HEK293T (cell line): ENCODE measurements at regions not wholly inside any gene's neighbourhood (a gene's known extent, or its start where the extent isn't known, plus 50 kb on each side); places are given as distances from the start of the nearest gene placed in this dataset.

Experiments used
- CTCF ChIA-PET: fragments of 350-600 bp; formaldehyde crosslinking; extraction: SDS; loops from one replicate; lab custom pipeline; 2021; ENCODE audit warnings: antibody characterized with exemption, inconsistent platforms; lab: Yijun Ruan, JAX
- POLR2A ChIA-PET: fragments of 350-600 bp; formaldehyde crosslinking; extraction: SDS; loops from one replicate; lab custom pipeline; 2020; ENCODE audit warnings: antibody characterized with exemption, inconsistent platforms; lab: Yijun Ruan, JAX
- DNase-seq: peaks from one replicate; pipeline ENCODE4 v3.0.0; 2012; ENCODE audit warnings: mixed read lengths; ENCODE audit errors: extremely low spot score
- ARNT ChIP-seq: fragments of 450-650 bp; IDR thresholded peaks from 2 replicates; pipeline ENCODE4 v1.6.1; 2017; ENCODE audit warnings: mild to moderate bottlenecking
- BHLHE40 ChIP-seq: fragments of 450-650 bp; IDR thresholded peaks from 2 replicates; pipeline ENCODE4 v1.6.1; 2016; ENCODE audit warnings: mild to moderate bottlenecking, moderate library complexity, borderline replicate concordance
- CTBP1 ChIP-seq: fragments of 450-650 bp; IDR thresholded peaks from 2 replicates; pipeline ENCODE4 v1.6.1; 2016; ENCODE audit warnings: borderline replicate concordance
- ELF4 ChIP-seq: fragments of 450-650 bp; IDR thresholded peaks from 2 replicates; pipeline ENCODE4 v1.6.1; 2017; ENCODE audit warnings: antibody characterized with exemption
- FOXA1 ChIP-seq: fragments of 450-650 bp; IDR thresholded peaks from 2 replicates; pipeline ENCODE4 v1.6.1; 2016; ENCODE audit warnings: mild to moderate bottlenecking
- FOXK2 ChIP-seq: fragments of 450-650 bp; IDR thresholded peaks from 2 replicates; pipeline ENCODE4 v1.6.1; 2016; ENCODE audit warnings: mild to moderate bottlenecking
- FOXM1 ChIP-seq: fragments of 450-650 bp; IDR thresholded peaks from 2 replicates; pipeline ENCODE4 v1.6.1; 2017; ENCODE audit warnings: mild to moderate bottlenecking, borderline replicate concordance
- HDGF ChIP-seq: fragments of 450-650 bp; IDR thresholded peaks from 2 replicates; pipeline ENCODE4 v1.6.1; 2017; ENCODE audit warnings: antibody characterized with exemption, borderline replicate concordance
- L3MBTL2 ChIP-seq: fragments of 450-650 bp; conservative IDR thresholded peaks from 2 replicates; pipeline ENCODE4 v1.6.1; 2016; ENCODE audit warnings: mild to moderate bottlenecking
- LEF1 ChIP-seq: fragments of 450-650 bp; IDR thresholded peaks from 2 replicates; pipeline ENCODE4 v1.6.1; 2017; ENCODE audit warnings: mild to moderate bottlenecking, borderline replicate concordance
- NFRKB ChIP-seq: fragments of 450-650 bp; IDR thresholded peaks from 2 replicates; pipeline ENCODE4 v1.6.1; 2016; ENCODE audit warnings: mild to moderate bottlenecking, moderate library complexity
- PKNOX1 ChIP-seq: fragments of 450-650 bp; IDR thresholded peaks from 2 replicates; pipeline ENCODE4 v1.6.1; 2016
- SP1 ChIP-seq: fragments of 450-650 bp; IDR thresholded peaks from 2 replicates; pipeline ENCODE4 v1.6.1; 2017
- SUZ12 ChIP-seq: fragments of 450-650 bp; IDR thresholded peaks from 2 replicates; pipeline ENCODE4 v1.6.1; 2016; ENCODE audit warnings: mild to moderate bottlenecking
- TARDBP ChIP-seq: fragments of 450-650 bp; IDR thresholded peaks from 2 replicates; pipeline ENCODE4 v1.6.1; 2016
- ZNF384 ChIP-seq: fragments of 450-650 bp; IDR thresholded peaks from 2 replicates; pipeline ENCODE4 v1.6.1; 2016

GRCh38 chr13:71312923-71313322 lies 554.1 kb downstream of the DACH1 start:
- no peak for TF ChIP-seq PKNOX1
- TF ChIP-seq ELF4: no peak
- no peak for TF ChIP-seq SUZ12
- no peak for TF ChIP-seq FOXM1
- no peak for TF ChIP-seq BHLHE40
- no peak for TF ChIP-seq SP1
- no peak for TF ChIP-seq FOXA1
- TF ChIP-seq ARNT: no peak
- CTCF ChIA-PET: interaction anchor here (1.3 kb wide), 1 partner anchor 13 kb away, joined by 4 read pairs; no protein-coding TSS in a partner anchor
- DNase-seq: no peak
- POLR2A ChIA-PET: no interaction called here

- ChIA-PET CTCF (no interaction called here), POLR2A (no interaction called here)
- TF ChIP-seq FOXK2: no peak
- TF ChIP-seq LEF1: no peak
- TF ChIP-seq ARNT: no peak
- TF ChIP-seq TARDBP: no peak
- TF ChIP-seq ELF4: no peak
- no peak for TF ChIP-seq PKNOX1
- no peak for TF ChIP-seq SP1
- no peak for TF ChIP-seq L3MBTL2
- TF ChIP-seq ZNF384: no peak
- no peak for TF ChIP-seq FOXA1
- no peak for TF ChIP-seq FOXM1
- no peak for TF ChIP-seq CTBP1
- no peak for TF ChIP-seq HDGF
- no peak for TF ChIP-seq SUZ12
- DNase-seq: no peak
Observed at GRCh38 chr13:71309905-71310304, 557.1 kb downstream of the DACH1 start.

- ChIA-PET POLR2A (no interaction called here), CTCF (no interaction called here)
- no peak for DNase-seq
- TF ChIP-seq TARDBP (no peak), ELF4 (no peak), L3MBTL2 (no peak), SUZ12 (no peak), FOXK2 (no peak), CTBP1 (no peak), FOXM1 (no peak), PKNOX1 (no peak), HDGF (no peak), ARNT (no peak), FOXA1 (no peak), ZNF384 (no peak), BHLHE40 (no peak), SP1 (no peak), LEF1 (no peak), NFRKB (no peak)
Observed at GRCh38 chr13:71306821-71307220, 560.2 kb downstream of the DACH1 start.

GRCh38 chr13:71304861-71305260 lies 562.1 kb downstream of the DACH1 start:
- TF ChIP-seq LEF1 (no peak), ELF4 (no peak), HDGF (no peak), SP1 (no peak), TARDBP (no peak), BHLHE40 (no peak), SUZ12 (no peak), FOXM1 (no peak), PKNOX1 (no peak)
- POLR2A ChIA-PET: no interaction called here
- CTCF ChIA-PET: interaction anchor here (2.4 kb wide), 1 partner anchor 575 kb away, joined by 9 read pairs; no protein-coding TSS in a partner anchor
- DNase-seq: no peak

- CTCF ChIA-PET: interaction anchor here (2.4 kb wide), 1 partner anchor 576 kb away, joined by 9 read pairs; no protein-coding TSS in a partner anchor
- no peak for DNase-seq
Observed at GRCh38 chr13:71303144-71303543, 563.9 kb downstream of the DACH1 start.

More at GRCh38 chr13:71303144-71303543, 563.9 kb downstream of the DACH1 start:
- POLR2A ChIA-PET: no interaction called here
- TF ChIP-seq SUZ12 (no peak), SP1 (no peak), HDGF (no peak), FOXK2 (no peak), ELF4 (no peak), CTBP1 (no peak), BHLHE40 (no peak), TARDBP (no peak)
